HG02759 (cell line): ENCODE measurements at regions not wholly inside any gene's neighbourhood (a gene's known extent, or its start where the extent isn't known, plus 50 kb on each side); places are given as distances from the start of the nearest gene placed in this dataset.
"Not testable (repeated sequence)": the region's sequence is repeated elsewhere in the genome, so short reads cannot be mapped to it uniquely, and the experiment has no call there.

Experiments
- ATAC-seq: cut with Tn5 transposase; IDR thresholded peaks from one replicate; pipeline ENCODE4 v1.9.1; 2021; ENCODE audit warnings: mild to moderate bottlenecking, moderate library complexity; ENCODE audit not compliant: unreplicated experiment

GRCh38 chr22:25504017-25504416 lies 60.5 kb upstream of the GRK3 start:
- ATAC-seq, result not testable (repeated sequence)

DNA sequence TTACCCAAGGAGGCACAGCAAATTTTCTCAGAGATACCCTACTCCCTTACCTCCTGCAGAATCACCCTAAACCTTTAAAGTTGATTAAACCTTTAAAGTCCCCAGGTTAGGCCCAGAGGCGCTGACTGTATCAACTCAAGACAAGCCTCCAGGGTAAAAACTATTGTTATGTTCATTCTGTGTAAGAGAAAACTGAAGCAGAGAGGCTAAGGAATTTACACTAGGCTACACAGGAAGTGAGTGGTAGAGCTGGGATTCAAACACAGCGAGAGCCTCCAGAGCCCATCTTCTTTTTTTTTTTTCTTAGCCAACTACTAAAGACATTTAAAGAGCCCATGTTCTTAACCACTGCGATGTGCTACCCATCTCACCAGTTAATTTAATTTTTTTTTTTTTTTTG lies 56.3 kb upstream of the GRK3 start:
- ATAC-seq, result no peak

DNA sequence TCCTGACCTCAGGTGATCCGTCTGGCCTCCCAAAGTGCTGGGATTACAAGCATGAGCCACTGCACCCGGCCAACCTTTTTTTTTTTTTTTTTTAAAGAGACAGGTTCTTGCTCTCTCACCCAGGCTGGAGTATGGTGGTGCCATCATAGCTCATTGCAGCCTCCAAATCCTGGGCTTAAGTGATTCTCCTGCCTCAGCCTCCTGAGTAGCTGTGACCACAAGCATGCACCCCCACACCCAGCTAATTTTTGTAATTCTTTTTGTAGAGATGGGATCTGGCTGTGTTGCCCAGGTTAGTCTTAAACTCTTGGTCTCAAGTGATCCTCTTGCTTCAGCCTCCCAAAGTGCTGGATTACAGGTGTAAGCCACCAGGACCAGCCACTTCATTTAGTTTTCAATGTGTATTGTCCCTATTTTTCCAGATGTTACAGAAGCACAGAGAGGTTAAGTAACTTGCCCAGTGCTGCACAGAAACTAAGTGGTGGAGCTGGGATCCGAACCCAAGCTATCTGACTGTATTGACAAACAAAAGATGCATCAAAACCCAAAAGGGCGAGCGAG lies 55.6 kb upstream of the GRK3 start:
- no peak for ATAC-seq

GRCh38 chr22:25509374-25509791 lies 55.1 kb upstream of the GRK3 start:
- ATAC-seq, result no peak

DNA sequence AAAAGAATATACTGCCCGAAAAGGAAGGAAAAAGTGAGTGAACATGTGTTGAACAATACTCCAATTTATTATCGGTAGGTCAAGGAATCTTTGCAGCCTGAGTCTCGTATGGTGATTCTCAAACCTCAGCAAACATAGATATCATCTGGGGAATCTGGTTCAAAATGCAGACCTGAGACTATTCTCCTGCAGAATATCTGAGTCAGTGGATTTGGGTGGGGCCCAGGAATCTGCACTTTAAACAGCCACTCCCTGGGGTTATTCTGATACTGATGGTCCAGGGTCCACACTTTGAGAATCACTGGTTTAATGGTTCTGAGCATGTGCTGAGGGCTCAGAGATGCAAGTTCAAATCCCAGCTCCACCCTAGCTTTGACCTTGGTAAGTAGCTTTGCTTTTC lies 53.6 kb upstream of the GRK3 start:
- ATAC-seq, result no peak

DNA sequence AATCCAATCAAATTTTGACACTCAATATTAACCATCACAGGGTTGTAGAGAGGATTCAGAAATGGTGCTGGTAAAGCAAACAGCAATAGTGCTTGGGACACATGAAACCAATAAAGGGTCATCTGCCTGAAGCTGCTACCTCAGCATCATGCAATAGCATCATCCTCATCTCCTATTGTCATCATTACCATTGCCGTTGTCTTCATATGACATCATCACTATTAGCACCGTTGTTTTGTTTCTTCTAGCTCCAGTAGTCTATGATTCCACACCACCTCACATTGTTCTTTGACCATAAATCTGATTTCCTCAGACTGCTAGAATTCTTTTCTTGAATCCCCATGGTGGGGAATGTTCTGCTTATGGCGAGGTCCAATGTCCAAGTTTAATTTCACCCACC lies 52.8 kb upstream of the GRK3 start:
- no peak for ATAC-seq

GRCh38 chr22:25514436-25515180 lies 49.9 kb upstream of the GRK3 start:
- no peak for ATAC-seq
